Loucy (cell line): ENCODE measurements at regions not wholly inside any gene's neighbourhood (a gene's known extent, or its start where the extent isn't known, plus 50 kb on each side); places are given as distances from the start of the nearest gene placed in this dataset.

Source experiments
- H2AFZ ChIP-seq: fragments of 200-600 bp; sonication (generic); 2 replicates; pipeline ENCODE4 v1.6.0; 2016; ENCODE audit warnings: antibody characterized with exemption, mild to moderate bottlenecking, low read length, moderate library complexity
- H3F3A ChIP-seq: fragments of 200-600 bp; 2 replicates; pipeline ENCODE4 v1.6.0; 2016; ENCODE audit warnings: antibody characterized with exemption, low read depth, mild to moderate bottlenecking
- H3K27me3 ChIP-seq: fragments of 200-600 bp; sonication (generic); 2 replicates; pipeline ENCODE4 v1.6.1; 2014; ENCODE audit warnings: low read length, mild to moderate bottlenecking; ENCODE audit not compliant: insufficient read depth, poor library complexity, severe bottlenecking
- H3K36me3 ChIP-seq: fragments of 200-600 bp; sonication (generic); 2 replicates; pipeline ENCODE4 v1.6.1; 2016; ENCODE audit warnings: low read length; ENCODE audit not compliant: insufficient read depth
- H3K4me1 ChIP-seq: fragments of 200-600 bp; sonication (generic); 2 replicates; pipeline ENCODE4 v1.5.1; 2014; ENCODE audit warnings: low read length, mild to moderate bottlenecking; ENCODE audit not compliant: insufficient read depth, poor library complexity, severe bottlenecking
- H3K4me2 ChIP-seq: fragments of 200-600 bp; sonication (generic); 2 replicates; pipeline ENCODE4 v1.6.0; 2014; ENCODE audit warnings: antibody characterized with exemption, low read length, low read depth, mild to moderate bottlenecking; ENCODE audit not compliant: poor library complexity, severe bottlenecking
- H3K4me3 ChIP-seq: fragments of 200-600 bp; sonication (generic); 2 replicates; pipeline ENCODE4 v1.5.1; 2014; ENCODE audit warnings: low read length, mild to moderate bottlenecking, mixed read lengths; ENCODE audit not compliant: poor library complexity, severe bottlenecking
- H3K79me2 ChIP-seq: fragments of 200-600 bp; sonication (generic); 2 replicates; pipeline ENCODE4 v1.6.1; 2014; ENCODE audit warnings: low read length; ENCODE audit not compliant: insufficient read depth
- H3K9ac ChIP-seq: fragments of 200-600 bp; sonication (generic); 2 replicates; pipeline ENCODE4 v1.6.0; 2014; ENCODE audit warnings: mild to moderate bottlenecking, low read depth, low read length, moderate library complexity; ENCODE audit not compliant: poor library complexity, severe bottlenecking
- H3K9me2 ChIP-seq: fragments of 200-600 bp; sonication (generic); replicated peaks from 2 replicates; pipeline ENCODE4 v1.6.1; 2016; ENCODE audit warnings: low read depth, low read length, mixed read lengths
- H3K9me3 ChIP-seq: fragments of 200-600 bp; sonication (generic); 2 replicates; pipeline ENCODE4 v1.6.1; 2014; ENCODE audit warnings: mild to moderate bottlenecking, antibody characterized with exemption, low read length, low read depth; ENCODE audit not compliant: insufficient read depth
- H4K20me1 ChIP-seq: fragments of 200-600 bp; sonication (generic); 2 replicates; pipeline ENCODE4 v1.6.0; 2014; ENCODE audit warnings: antibody characterized with exemption, low read length, mild to moderate bottlenecking; ENCODE audit not compliant: insufficient read depth, poor library complexity, severe bottlenecking
- EZH2phosphoT487 ChIP-seq: fragments of 200-600 bp; IDR thresholded peaks from 2 replicates; pipeline ENCODE4 v1.6.1; 2018; ENCODE audit warnings: antibody characterized with exemption, mild to moderate bottlenecking, moderate library complexity, borderline replicate concordance
- TF ChIP-seq, protein P1 (sequence below): fragments of 200-600 bp; sonication (generic); conservative IDR thresholded peaks from 2 replicates; pipeline ENCODE4 v1.5.1; 2014; ENCODE audit warnings: mild to moderate bottlenecking, antibody characterized with exemption, low read length

DNA sequence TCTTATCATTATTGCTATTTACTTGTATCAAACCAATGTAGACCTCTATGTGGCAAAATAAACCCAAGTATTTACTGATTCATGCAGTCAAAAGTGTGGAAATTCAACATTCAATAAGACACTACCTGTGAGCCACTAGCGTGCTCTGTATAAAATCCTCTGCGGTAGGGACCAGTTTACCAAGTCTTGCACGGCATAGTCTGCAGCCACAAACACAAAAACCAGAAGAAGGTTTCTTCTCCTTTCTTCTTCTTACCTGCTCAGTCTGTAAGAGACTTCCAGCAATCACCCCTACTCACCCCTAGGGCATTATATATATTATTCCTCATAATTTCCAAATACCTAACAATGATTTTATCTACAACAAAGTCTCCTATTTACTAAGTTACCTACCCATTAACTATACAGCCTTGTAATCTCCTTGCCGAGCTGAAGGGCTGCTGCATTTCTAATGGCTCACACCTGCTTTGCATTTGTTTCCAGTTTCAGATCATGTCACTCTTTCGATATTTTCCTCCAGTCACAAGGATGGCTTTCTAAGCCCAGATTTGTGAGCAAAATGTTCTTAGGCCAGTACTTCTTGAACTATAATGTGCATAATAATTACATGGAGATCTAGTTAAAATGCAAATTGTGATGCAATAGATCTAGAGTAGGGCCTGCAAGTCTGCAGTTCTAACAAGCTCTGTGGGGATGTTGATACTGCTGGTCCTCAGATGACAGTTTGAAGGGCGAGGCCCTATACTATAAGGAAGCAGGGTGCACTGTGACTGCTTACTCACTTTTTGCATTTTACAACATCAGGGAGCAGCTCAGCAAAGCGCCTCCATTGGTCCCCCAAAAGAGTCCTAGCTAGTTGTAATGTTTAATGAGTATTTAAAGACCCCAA, 191.9 kb upstream of the DDI1 start:
- Histone ChIP-seq H3K4me2 (no peak overlapping the region), H4K20me1 (no peaks in the 10 kb centered on the region), H3K9ac (no peak overlapping the region), H3K27me3 (no peaks in the 10 kb centered on the region), H3K36me3 (no peaks in the 10 kb centered on the region), H3K9me3 (no peaks in the 10 kb centered on the region), H3F3A (no peaks in the 10 kb centered on the region), H3K9me2 (no peaks in the 10 kb centered on the region), H2AFZ (no peak overlapping the region), H3K4me3 (no peak overlapping the region), H3K4me1 (peaks cover 15% of the 10 kb centered on the region), H3K79me2 (no peaks in the 10 kb centered on the region)
- TF ChIP-seq, protein P1, sequence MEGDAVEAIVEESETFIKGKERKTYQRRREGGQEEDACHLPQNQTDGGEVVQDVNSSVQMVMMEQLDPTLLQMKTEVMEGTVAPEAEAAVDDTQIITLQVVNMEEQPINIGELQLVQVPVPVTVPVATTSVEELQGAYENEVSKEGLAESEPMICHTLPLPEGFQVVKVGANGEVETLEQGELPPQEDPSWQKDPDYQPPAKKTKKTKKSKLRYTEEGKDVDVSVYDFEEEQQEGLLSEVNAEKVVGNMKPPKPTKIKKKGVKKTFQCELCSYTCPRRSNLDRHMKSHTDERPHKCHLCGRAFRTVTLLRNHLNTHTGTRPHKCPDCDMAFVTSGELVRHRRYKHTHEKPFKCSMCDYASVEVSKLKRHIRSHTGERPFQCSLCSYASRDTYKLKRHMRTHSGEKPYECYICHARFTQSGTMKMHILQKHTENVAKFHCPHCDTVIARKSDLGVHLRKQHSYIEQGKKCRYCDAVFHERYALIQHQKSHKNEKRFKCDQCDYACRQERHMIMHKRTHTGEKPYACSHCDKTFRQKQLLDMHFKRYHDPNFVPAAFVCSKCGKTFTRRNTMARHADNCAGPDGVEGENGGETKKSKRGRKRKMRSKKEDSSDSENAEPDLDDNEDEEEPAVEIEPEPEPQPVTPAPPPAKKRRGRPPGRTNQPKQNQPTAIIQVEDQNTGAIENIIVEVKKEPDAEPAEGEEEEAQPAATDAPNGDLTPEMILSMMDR: no peak
- no peak for TF ChIP-seq EZH2phosphoT487

DNA sequence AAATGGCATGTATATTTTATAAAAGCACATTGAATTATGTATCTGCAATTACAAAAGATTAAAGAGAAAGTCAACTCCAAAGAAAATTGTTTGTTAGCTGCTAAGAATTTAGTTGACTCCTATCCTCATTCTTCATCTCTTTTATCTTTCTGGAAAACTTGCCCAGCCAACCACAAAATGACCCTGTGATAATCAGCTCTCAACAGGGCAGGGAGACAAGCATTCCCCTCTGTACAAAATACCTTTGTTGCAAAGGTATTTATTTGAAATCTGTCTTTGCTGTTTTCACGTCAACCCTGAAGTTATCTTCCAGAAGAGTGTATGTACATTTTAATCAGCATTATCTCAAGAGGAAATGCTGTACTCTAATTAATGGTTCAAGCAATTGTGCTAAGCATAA, 191.1 kb upstream of the DDI1 start:
- Histone ChIP-seq H2AFZ (no peak overlapping the region), H3K27me3 (no peaks in the 10 kb centered on the region), H3K4me2 (peak overlapping the region; percentile 14), H3K9ac (no peak overlapping the region), H3K36me3 (no peaks in the 10 kb centered on the region), H3K9me2 (no peaks in the 10 kb centered on the region), H3K79me2 (no peaks in the 10 kb centered on the region), H3K4me1 (peaks cover 15% of the 10 kb centered on the region), H4K20me1 (no peaks in the 10 kb centered on the region), H3K9me3 (no peaks in the 10 kb centered on the region), H3K4me3 (no peak overlapping the region), H3F3A (no peaks in the 10 kb centered on the region)
- TF ChIP-seq, protein P1: no peak
- no peak for TF ChIP-seq EZH2phosphoT487

DNA sequence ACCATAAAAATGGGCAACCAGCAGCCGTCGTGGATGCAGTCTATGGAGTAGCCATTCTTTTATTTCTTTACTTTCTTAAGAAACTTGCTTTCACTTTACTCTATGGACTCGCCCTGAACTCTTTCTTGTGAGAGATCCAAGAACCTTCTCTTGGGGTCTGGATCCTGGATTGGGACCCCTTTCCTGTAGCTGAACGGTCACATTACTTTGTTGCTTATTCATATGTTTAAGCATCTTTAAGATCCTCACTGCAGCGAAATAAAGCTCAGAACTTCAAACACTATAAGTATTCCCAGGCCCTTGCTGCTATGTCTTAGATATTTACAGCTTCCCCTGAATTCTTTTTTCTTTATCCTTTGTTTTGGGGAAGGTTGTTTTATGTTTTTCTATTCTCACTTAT, 187.8 kb upstream of the DDI1 start:
- TF ChIP-seq, protein P1: no peak
- no peak for TF ChIP-seq EZH2phosphoT487
- Histone ChIP-seq H3K9me3 (no peaks in the 10 kb centered on the region), H4K20me1 (no peaks in the 10 kb centered on the region), H3K79me2 (no peaks in the 10 kb centered on the region), H3K9ac (no peak overlapping the region), H3K4me2 (no peak overlapping the region), H3K4me1 (peaks cover 15% of the 10 kb centered on the region), H3K4me3 (no peak overlapping the region), H3K36me3 (no peaks in the 10 kb centered on the region), H3K27me3 (no peaks in the 10 kb centered on the region), H3K9me2 (no peaks in the 10 kb centered on the region), H2AFZ (no peak overlapping the region), H3F3A (no peaks in the 10 kb centered on the region)
